ENCODE measurements at regions not wholly inside any gene's neighbourhood (a gene's known extent, or its start where the extent isn't known, plus 50 kb on each side); places are given as distances from the start of the nearest gene placed in this dataset.

DNA sequence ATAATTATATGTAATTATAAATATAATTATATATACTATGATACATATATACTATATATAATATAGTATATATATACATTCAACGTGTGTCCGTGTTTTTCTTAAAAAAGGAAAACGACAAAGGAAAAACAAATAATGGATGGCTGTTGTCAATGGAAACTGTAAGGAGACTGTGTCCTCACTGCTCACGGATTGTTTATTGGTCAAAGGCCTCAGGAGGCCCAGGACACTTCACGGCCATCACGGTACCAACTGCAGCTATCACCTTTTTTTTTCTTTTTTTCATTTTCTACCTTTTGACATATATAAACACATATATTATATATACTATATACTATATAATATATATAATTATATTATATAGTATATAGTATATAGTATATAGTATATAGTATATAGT is 113.4 kb downstream of the SPTSSA start:
- no peak for DNase-seq

DNA sequence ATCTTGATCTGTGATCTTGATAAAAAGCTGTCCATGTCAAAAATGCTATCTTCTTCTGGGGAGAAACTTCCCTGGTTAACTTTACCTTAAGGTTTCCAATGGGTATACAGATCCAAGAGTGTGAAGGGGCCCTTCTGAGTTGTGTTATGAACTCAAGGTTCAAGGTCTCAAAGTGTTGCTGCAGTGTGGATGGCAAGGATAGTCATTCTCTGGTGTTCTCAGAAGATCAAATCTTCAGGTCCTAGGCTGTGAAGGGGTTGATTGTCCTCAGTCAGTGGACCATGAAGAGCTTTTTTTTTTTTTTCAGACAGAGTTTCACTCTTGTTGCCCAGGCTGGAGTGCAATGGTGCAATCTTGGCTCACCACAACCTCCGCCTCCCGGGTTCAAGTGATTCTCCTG is 114.4 kb downstream of the SPTSSA start:
- no peak for DNase-seq

DNA sequence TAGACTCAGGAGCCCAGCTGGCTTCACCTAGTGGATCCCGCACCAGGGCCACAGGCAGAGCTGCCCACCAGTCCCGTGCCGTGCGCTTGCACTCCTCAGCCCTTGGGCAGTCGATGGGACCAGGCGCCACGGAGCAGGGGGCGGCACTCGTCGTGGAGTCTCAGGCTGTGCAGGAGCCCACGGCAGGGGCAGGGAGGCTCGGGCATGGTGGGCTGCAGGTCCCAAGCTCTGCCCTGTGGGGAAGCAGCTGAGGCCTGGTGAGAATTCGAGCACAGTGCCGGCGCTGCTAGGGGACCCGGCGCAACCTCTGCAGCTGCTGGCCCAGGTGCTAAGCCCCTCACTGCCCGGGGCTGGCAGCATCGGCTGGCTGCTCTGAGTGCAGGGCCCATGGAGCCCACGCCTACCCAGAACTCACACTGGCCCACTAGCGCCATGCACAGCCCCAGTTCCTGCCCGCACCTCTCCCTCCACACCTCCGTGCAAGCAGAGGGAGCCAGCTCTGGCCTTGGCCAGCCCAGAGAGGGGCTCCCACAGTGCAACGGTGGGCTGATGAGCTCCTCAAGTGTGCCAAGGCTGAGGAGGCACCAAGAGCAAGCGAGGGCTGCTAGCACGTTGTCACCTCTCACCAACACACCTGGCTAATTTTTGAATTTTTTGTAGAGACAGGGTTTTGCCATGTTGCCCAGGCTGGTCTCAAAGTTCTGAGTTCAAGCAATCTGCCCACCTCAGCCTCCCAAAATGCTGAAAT is 116.1 kb downstream of the SPTSSA start:
- no peak for DNase-seq

DNA sequence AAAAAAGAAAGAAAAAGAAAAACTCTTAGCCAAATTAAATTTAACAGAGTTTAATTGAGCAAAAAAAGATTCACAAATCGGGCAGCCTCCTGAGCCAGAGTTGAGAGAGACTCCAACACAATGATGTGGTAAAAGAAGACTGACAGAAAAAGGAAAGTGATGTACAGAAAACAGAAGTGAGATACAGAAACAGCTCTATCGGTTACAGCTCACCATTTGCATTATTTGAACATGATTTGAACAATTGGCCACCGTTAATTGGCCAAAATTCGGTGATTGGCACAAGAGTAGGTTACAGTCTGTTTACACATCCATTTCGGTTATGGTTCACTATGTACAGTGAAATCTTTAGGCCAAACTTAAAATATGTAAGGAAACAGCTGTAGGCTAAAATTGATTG is 117.7 kb downstream of the SPTSSA start:
- no peak for DNase-seq

DNA sequence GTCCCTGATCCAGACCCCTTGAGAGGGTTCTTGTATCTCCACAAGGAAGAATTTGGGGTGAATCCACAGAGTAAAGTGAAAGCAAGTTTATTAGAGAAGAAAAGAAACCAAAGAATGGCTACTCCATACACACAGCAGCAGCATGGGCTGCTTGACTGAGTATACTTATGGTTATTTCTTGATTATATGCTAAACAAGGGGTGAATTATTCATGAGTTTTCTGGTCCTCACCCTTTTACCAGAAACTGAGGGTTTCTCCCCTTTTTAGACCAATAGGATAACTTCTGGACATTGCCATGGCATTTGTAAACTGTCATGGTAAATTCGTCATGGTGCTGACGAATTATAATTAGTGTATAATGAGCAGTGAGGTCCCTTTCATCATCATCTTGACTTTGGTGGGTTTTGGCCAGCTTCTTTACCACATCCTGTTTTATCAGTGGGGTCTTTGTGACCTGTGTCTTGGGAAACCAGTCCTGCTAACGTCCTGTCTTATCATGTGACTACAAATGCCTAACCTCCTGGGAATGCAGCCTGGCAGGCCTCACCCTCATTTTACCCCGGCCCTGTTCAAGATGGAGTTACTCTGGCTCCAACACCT is 121.9 kb downstream of the SPTSSA start:
- no peak for DNase-seq

DNA sequence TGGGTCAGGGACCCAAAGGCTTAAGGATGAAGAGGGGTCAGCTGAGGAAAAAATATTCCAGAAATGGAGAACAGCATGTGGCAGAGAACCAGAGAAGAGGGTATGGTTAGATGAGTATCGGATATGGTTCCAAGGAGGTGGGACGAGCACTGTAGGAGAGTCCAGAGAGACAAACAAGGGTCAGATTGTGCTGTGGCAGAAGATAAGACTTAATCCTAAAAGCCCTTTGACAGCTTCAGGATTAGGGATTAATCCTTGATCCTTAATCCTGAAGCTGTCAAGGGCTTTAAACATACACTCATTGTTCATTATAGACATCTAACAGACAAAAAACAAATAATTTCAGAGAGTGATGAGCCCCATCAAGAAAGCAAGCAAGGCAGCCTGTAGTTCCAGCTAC is 124.0 kb downstream of the SPTSSA start:
- no peak for DNase-seq

DNA sequence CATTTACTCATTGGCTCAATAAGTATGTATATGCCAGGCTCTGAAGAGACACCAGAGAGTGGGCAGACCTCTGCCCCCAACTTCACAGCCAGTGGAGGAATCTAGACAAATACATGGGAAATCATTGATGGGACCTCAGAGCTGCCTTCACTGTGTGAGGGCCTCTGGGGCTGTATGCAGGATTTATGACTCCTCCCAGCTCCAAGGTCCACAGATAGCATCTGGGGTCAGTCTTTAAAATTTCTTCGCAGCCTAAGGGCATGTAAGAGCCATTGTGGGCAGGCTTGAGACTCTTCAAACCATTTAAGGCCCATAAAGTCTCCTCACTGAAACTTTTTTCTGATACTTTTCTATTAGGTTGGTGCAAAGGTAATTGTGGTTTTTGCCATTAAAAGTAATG is 125.5 kb downstream of the SPTSSA start:
- DNase-seq = no peak

DNA sequence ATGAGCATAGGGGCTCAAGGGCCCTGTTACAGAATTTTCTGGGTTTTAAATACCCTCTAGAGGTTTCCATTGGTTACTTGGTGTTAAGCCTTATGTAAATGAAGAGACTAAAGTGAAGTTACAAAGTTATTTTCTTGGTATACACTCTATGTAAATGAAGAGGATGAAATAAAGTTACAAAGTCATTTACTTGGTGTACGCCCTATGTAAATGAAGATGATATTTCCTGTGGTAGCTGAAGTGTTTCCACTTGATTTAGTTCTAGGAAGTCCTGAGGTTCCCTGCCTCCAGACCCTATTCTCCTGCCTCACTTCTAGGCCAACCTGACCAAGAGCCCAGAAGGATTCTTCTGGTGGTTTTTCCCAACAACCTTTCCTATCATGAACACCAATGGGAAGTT is 126.1 kb downstream of the SPTSSA start:
- no peak for DNase-seq

DNA sequence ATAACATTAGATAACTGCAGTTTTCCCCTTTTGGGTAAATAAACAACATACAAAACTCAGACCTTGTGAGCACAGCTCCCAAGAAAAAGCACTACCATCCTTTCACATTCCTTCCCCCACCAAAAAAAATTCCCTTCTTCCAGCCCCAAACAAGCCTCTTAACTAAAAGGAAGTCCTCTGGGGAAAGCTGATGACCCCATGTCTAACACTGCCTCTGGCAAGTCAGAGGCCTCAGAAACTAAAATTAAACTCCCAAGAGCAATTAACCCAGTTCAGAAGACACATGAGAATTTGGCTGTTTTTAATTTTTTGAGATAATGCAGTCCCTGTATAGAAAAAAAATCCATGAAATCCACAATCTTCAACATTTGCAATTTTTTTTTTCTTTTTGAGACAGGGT is 127.7 kb downstream of the SPTSSA start:
- no peak for DNase-seq

DNA sequence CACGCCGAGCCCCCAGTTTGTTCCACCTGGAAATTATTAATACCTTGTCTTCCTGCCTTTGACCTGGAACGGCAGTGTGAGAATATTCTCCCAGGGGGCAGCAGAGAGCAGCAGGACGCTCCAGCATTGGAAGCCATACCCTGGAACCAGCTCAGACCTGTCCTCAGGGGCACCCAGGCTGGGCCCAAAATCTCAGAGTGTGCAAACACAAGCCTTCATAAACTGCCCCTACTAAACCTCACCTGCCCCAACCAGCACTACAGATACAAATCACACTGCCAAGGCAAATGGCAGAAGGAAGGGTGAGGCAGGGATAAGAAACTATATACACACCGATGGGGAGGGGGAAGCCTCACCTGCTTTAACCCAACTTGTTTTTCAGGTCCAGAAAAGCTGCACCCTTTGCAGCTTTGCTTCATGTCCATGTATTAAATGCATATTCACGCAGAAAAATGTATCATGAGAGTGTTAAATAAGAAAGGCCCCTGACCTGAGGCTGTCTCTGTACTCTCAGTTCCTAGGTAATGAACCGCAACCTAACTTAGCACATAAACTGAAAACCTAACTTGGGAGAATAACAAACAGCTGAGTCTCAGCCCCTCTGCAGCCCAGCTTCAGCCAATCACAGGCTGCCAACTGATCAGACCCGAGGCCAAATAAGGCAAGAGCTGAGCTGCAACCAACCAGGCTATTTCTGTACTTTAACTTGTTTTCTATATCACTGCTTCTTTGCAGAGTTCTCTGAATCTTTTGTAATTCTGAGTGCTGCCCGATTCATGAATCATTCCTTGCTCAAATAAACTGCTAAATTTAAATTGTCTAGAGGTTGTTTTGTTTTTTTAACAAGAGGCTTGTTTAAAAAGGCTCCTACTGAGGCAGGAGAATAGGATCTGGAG is 130.1 kb downstream of the SPTSSA start:
- DNase-seq = peak; percentile 10

DNA sequence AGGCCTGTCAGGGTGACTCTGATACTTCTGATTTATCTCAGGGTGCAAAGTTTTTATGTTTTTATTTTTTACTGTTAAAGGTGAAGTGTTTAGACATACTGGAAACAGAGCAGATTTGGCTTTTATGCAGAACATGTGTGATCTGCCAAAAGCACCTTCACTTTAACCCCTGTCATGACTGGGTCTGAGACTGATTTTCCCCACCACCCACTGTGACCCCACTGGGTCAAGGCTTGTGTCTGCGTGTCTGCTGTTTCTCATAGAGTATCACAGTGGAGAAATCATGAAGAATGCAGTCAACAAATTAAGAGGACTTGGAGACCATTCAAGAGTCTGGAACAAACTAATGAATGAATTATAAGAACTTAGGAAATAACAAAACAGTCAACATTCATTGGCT is 131.2 kb downstream of the SPTSSA start:
- no peak for DNase-seq

DNA sequence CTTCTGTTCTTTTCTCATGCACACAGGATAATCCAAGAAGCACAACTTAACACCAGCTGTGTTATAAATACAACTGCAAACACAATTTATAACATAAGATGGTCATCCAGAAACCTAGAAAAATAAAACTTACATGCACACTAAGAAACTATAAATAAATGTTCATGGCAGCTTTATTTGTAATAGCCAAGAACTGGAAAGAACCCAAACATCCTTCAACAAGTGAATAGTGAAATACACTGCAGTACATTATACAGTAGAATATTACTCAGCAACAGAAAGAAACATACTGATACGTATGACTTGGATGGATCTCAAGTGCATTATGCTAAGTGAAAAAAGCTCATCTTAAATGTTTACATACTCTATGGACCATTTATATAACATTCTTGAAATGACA is 132.7 kb downstream of the SPTSSA start:
- DNase-seq = no peak

DNA sequence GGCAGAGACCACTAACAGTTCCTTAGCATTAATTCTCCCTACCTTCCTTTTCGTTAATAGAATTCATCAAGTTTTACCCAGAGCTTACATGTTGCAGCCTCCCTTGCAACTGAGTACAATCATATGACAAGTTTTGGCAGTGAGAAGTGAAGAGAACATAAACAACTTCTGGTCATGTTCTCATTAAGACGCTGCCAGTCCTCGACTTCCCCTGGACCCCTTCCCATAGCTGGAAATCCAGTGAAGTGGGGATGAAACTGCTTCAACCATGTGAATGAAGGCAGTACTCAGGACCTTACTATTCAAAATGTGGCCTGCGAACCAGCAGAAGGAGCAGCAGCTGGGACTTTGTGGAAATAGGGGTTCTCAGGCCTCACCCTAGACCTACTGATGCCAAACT is 133.9 kb downstream of the SPTSSA start:
- DNase-seq = no peak

DNA sequence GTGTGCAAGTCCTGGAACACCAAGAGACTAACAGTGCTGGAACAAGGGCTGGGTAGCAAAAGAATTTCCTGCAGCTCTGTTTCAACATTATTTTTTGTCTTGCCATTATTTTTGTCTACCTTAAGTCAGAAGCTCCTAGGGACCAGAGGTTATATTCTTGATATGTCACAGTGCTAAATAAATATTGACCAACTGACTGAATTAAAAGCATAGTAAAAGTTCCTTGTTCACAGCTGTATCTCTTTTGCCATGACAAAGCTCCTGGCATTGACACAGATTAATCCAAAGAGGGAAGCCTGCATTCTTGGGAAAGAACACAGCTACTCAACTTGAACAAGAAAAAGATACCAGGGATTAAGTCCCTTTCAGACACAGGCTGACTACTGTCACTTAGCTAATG is 136.5 kb downstream of the SPTSSA start:
- no peak for DNase-seq

DNA sequence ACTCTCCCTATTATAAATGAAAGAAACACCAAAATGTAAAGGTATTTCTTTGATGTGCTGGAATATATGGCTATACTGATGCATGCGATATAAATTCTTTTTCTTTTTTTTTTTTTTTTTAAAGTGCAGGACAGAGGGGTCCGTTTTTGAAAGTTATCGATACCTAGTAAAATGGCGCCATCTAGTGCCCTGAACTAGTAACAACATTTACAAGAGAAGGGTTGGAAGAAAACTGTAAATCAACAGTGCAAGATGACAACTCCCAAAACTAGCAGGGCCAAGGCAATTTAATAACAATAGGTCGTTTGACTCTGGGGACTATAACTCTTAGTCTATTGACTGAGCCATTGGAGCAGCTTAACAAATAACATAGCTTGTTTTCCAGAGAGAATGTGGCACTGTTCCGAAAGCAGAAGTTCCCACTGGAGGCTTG is 137.7 kb downstream of the SPTSSA start:
- DNase-seq = no peak

DNA sequence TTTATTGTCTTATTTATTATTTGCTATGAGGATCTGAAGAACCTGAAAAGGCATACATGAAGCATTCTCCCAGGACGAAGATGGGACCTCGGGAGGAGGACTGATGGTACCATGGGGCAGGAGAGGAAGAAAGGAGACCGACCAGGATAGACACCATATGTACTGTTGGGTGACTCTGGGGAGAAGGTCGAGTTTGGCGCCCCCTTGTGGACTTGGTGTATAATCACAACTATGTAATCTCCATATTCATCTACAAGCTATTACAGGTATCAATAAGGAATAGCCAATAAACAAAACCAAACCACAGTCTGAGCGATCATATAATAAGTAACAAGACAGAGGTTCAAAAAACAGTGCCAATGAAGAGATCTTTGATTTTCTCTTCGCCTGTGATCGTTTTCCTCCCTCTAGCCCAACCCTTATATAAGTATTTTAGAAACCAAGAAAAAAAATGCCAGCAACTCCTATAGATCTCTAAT is 139.1 kb downstream of the SPTSSA start:
- no peak for DNase-seq

DNA sequence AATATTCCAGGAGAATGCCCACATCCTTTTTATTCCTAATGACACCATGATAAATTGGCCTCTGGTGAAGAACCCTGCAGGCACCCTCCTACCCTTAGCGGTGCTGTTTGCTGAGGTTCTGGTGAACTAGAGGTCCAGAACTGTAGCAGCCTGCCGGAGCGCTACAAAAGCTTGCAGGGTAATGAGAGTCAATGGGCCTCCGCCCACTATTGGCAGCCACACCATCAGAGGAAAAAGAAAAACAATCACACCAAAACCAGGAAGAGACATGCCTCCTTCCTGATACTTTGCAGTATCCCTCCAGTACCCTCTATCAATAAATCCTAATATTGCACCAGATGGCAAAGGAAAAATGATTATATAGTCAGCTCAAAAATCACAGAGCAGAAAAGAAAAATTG is 142.9 kb downstream of the SPTSSA start:
- no peak for DNase-seq

DNA sequence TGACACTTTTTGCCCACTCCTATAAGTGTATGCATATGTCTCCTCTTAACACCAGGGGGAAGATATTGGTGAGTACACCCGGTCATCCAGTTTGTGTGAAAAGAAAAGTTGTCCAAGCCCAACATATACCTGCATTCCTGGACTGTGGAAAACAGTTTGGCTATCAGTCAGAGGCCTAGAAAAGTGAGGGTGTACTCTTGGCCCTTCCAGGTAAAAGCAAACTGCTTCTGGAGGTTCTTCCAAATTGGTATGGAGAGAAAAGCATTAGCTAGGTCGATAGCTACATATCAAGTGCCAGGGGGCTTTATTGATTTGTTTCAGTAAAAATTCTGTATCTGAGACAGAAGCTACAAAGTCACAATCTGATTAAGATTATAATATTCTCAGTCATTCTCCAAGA is 144.0 kb downstream of the SPTSSA start:
- DNase-seq = no peak

DNA sequence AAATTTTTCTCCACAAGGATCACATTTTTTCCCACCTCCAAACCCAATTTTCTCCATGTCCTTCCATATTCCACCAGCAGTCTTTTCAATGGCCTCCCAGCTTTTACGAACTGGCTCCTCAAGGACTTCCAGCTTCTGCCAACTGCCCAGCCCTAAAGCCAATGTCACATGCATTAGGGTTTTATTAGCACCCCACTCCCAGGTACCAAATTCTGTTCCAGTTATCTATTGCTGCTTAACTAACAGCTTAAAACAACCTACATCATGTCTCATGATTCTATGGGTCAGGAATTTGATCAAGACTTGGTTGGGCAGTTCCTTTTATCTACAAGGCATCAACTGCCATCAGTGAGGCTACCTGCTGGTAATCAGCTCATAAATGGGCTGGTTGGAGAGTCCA is 151.3 kb downstream of the SPTSSA start:
- DNase-seq = no peak

DNA sequence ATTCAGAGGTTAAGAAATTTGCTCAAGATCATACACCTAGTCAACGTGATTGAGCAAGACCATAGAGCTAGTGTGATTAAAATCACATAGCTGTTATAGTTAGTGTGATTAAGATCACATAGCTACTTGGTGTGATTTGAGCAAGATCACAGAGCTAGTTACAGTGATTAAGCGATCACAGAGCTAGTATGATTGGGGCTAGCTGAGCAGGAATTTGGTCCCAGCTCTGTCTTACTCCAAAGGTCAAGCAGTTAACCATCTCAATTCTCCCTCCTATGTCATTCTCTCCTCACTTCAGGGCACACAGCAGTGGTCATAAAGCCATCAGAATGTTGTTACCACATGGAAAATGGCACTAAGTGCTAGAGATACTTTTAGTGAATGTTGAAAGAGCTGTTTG is 158.2 kb downstream of the SPTSSA start:
- DNase-seq = no peak

DNA sequence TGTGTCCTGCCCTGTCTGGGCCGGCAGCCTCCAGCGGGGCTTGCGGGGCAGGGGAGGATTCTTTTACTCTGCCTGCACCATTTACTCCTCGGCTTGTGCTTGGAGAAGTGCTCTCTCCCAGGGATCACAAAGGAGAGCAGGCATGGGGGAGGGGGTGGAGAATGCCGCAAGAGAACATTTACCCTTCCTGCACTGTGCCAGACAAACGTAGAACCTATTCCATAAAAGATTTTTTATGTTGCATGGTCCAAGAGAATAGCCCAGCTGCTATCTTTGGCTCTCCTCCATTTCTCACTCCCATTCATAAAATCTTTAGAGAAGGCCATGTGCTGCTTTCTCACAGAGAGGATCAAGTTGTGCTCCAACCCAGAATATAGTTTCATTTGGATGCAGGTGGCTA is 159.4 kb downstream of the SPTSSA start:
- DNase-seq = no peak

DNA sequence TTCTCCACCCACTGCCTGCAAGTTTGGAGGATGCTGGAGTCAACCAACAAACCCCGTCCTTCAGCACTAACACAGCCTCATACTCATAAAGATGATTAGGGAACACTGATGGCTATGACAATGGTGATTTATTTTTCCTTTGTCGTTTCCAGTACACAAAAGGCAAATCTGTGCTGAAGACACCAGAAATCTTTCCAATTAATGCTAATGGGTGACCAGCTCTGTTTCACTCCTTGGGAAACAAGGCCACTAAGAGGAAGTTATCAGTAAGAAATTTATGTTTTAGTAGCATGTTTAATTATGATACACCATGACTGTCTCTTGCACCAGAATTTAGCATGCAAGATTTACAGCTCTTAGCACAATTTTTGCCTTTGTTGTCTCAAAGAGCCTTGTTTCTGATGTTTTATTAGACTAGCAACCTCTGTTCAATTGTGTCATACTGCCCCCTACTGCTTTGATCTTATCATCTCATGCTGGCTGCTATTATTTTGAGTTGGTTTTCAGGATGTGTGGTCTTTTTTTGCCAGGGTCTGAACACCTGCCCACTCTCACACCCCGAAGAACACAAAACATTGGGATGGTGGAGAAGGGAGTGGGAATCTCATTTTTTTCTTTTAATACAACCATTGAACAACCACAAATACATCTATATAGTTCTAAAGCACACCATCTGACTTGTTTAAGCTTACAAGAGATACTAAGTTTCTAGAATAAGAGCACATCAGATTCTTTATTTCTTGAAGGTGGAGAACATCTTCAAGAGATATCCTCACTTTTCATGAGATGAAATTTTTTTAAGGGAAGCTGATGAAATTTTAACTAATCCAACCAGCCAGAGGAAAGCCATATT is 160.9 kb downstream of the SPTSSA start:
- peak; percentile 45 for DNase-seq

DNA sequence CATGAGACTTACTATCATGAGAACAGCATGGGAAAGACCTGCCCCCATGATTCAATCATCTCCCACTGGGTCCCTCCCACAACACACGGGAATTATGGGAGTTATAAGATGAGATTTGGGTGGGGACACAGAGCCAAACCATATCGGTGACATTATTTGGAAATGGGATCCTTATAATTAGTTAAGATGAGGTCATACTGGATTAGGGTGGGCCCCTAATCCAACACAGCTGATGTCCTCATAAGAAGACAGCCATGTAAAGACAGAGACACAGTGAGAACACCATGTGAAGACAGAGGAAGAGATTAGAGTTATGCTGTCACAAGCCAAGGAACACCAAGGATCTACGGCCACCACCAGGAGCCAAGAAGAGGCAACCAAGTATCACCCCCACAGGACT is 161.7 kb downstream of the SPTSSA start:
- DNase-seq = no peak
